Neural crest cell (in vitro differentiated cells): ENCODE measurements at regions not wholly inside any gene's neighbourhood (a gene's known extent, or its start where the extent isn't known, plus 50 kb on each side); places are given as distances from the start of the nearest gene placed in this dataset.
A peak's percentile ranks its signal among the peaks of the same experiment; 100 is the strongest.

Source experiments
- DNase-seq: peaks from one replicate; pipeline ENCODE4 v3.0.0; 2021; ENCODE audit warnings: low read depth, mixed read lengths, low spot score
- H3K27ac Mint-ChIP-seq: one replicate; pipeline ENCODE4 v1.8.0; 2021; ENCODE audit warnings: mild to moderate bottlenecking, mixed read lengths; ENCODE audit not compliant: unreplicated experiment
- H3K27me3 Mint-ChIP-seq: 2 replicates; pipeline ENCODE4 v1.8.0; 2021; ENCODE audit warnings: low read depth, mild to moderate bottlenecking, mixed read lengths
- H3K36me3 Mint-ChIP-seq: 2 replicates; pipeline ENCODE4 v1.8.0; 2021; ENCODE audit warnings: low read depth, mild to moderate bottlenecking, mixed read lengths
- H3K4me1 Mint-ChIP-seq: 2 replicates; pipeline ENCODE4 v1.8.0; 2021; ENCODE audit warnings: mixed read lengths
- H3K4me3 Mint-ChIP-seq: one replicate; pipeline ENCODE4 v1.8.0; 2021; ENCODE audit warnings: mild to moderate bottlenecking, mixed read lengths
- H3K9me3 Mint-ChIP-seq: 2 replicates; pipeline ENCODE4 v1.8.0; 2021; ENCODE audit warnings: mixed read lengths
- CTCF ChIP-seq: fragments of 200-600 bp; sonication (generic); conservative IDR thresholded peaks from 2 replicates; pipeline ENCODE4 v1.5.0; 2021; ENCODE audit warnings: antibody characterized with exemption, mild to moderate bottlenecking

- H3K36me3 Mint-ChIP-seq, result no peaks in the 10 kb centered on the region
- no peaks in the 10 kb centered on the region for H3K27me3 Mint-ChIP-seq
- no peaks in the 10 kb centered on the region for H3K9me3 Mint-ChIP-seq
- DNase-seq, result no peak
- no peak overlapping the region for H3K4me3 Mint-ChIP-seq
- peak overlapping the region; percentile 27 for H3K27ac Mint-ChIP-seq
- no peaks in the 10 kb centered on the region for H3K4me1 Mint-ChIP-seq
- no peak for TF ChIP-seq CTCF
These were observed 81.9 kb upstream of the ADAMTS2 start for GRCh38 chr5:179427032-179427675.

GRCh38 chr5:179422908-179423481 lies 77.7 kb upstream of the ADAMTS2 start:
- H3K4me3 Mint-ChIP-seq, result no peak overlapping the region
- H3K27me3 Mint-ChIP-seq, result no peaks in the 10 kb centered on the region
- no peak overlapping the region for H3K27ac Mint-ChIP-seq
- no peaks in the 10 kb centered on the region for H3K9me3 Mint-ChIP-seq
- H3K36me3 Mint-ChIP-seq, result no peaks in the 10 kb centered on the region
- no peak for DNase-seq
- no peak for TF ChIP-seq CTCF
- no peaks in the 10 kb centered on the region for H3K4me1 Mint-ChIP-seq

- Mint-ChIP-seq H3K27ac (no peak overlapping the region), H3K4me3 (no peak overlapping the region), H3K4me1 (no peaks in the 10 kb centered on the region), H3K27me3 (no peaks in the 10 kb centered on the region), H3K36me3 (no peaks in the 10 kb centered on the region), H3K9me3 (no peaks in the 10 kb centered on the region)
- no peak for TF ChIP-seq CTCF
- no peak for DNase-seq
These were observed 77.1 kb upstream of the ADAMTS2 start for GRCh38 chr5:179422213-179422855.

GRCh38 chr5:179421144-179421901 lies 76.1 kb upstream of the ADAMTS2 start:
- DNase-seq, result no peak
- Mint-ChIP-seq H3K27ac (no peak overlapping the region), H3K36me3 (no peaks in the 10 kb centered on the region), H3K4me1 (peaks cover 6% of the 10 kb centered on the region), H3K9me3 (no peaks in the 10 kb centered on the region), H3K4me3 (no peak overlapping the region), H3K27me3 (no peaks in the 10 kb centered on the region)
- TF ChIP-seq CTCF, result no peak

- Mint-ChIP-seq H3K27ac (no peak overlapping the region), H3K9me3 (no peaks in the 10 kb centered on the region), H3K36me3 (no peaks in the 10 kb centered on the region), H3K4me1 (peaks cover 6% of the 10 kb centered on the region), H3K4me3 (no peak overlapping the region), H3K27me3 (no peaks in the 10 kb centered on the region)
- TF ChIP-seq CTCF, result no peak
- no peak for DNase-seq
These were observed 75.2 kb upstream of the ADAMTS2 start for GRCh38 chr5:179420476-179420875.
